ENCODE measurements at regions not wholly inside any gene's neighbourhood (a gene's known extent, or its start where the extent isn't known, plus 50 kb on each side); places are given as distances from the start of the nearest gene placed in this dataset.

- TF ChIP-seq ZNF274 (IDR thresholded peaks at IDR 0.05; ENCODE audit: insufficient read depth, insufficient read length) = no peak
- TF ChIP-seq TAF1 (IDR thresholded peaks at IDR 0.05; ENCODE audit: borderline replicate concordance, low read depth, low read length) = no peak
- TF ChIP-seq ATF7 (IDR thresholded peaks at IDR 0.05; ENCODE audit: low read depth) = no peak
- TF ChIP-seq NBN (IDR thresholded peaks at IDR 0.05) = no peak
- no peak for TF ChIP-seq MAX (IDR thresholded peaks at IDR 0.05; ENCODE audit: low read depth, low read length)
Measured at GRCh38 chr13:59280297-59280696, 883.4 kb downstream of the DIAPH3 start.
